CD4-positive, alpha-beta T cell treated with Interleukin-6 for 4 hours (primary cell): ENCODE measurements at regions not wholly inside any gene's neighbourhood (a gene's known extent, or its start where the extent isn't known, plus 50 kb on each side); places are given as distances from the start of the nearest gene placed in this dataset.
"Not testable (repeated sequence)": the region's sequence is repeated elsewhere in the genome, so short reads cannot be mapped to it uniquely, and the experiment has no call there.

Source experiments
- DNase-seq: peaks from one replicate; pipeline ENCODE4 v3.0.0-alpha.2; 2020; ENCODE audit warnings: mixed read lengths

DNA sequence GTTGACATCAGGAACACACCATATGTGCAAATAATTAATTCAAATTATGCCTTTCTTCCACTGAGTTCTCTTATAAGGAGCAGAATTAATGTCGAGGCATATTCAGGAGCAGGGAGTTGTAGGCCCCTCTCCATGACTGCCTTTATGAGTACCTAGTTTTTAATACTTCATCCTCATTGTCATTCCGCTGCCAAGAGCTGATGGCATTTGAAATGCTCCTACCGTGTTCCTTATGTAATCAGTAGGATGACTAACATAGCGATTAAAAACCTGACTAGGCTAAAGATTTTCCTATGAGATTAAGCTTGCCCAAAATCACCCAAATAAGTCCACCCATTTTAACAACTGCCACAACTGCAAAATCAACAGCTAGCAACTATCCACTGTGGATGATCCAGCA is 220.6 kb downstream of the DHX15 start:
- no peak for DNase-seq

GRCh38 chr4:24352112-24352511 is 232.2 kb downstream of the DHX15 start:
- no peak for DNase-seq

DNA sequence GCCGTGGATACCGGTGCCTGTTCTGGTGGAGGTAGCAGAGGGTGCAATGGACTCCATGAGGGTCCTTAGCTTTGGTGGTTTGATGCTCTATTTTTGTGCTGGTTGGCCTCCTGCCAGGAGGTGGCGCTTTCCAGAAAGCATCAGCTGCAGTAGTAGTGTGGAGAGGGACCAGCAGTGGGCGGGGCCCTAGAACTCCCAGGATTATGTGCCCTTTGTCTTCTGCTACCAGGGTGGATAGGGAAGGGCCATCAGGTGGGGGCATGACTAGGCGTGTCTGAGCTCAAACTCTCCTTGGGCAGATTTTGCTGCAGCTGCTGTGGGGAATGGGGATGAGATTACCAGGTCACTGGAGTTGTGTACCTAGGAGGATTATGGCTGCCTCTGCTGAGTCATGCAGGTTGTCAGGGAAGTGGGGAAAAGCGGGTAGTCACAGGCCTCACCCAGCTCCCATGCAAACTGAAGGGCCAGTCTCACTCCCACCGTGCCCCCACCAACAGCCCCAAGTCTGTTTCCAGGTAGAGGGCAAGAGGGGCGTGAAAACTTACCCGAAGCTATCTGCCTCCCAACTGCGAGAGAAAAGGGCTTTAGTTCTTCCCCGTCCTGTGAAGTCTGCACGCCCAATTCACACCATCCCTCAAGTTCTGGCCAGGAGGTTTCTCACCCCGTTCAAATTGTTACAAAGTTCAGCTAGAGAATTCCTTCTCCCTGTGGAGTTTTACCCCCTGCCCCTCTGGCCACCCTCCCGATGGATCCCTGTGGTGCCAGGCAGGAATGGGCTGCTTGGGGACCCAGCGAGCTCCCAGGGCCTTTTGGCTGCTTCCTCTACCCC is 235.0 kb downstream of the DHX15 start:
- not testable (repeated sequence) for DNase-seq

DNA sequence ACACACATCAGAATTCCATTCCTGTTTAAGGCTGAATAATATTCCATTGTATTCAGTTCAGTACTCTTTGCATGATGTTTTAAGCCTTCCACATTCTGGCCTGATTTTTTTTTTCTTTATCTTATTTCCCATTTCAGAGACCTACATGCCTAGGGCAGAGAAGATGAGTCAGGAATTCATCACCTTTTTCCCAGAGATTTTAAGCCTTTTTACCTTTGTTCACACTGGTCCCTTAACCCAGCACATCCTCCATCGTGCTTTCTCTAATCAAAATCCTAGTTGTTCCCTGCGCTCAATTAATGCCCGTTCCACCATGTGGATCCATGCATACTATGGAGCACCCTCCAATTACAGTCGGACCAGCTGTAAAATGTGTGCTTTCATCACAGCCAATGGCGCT is 245.1 kb downstream of the DHX15 start:
- DNase-seq = no peak

GRCh38 chr4:24337451-24338190 is 246.7 kb downstream of the DHX15 start:
- no peak for DNase-seq

GRCh38 chr4:24335616-24336015 is 248.7 kb downstream of the DHX15 start:
- DNase-seq = no peak

DNA sequence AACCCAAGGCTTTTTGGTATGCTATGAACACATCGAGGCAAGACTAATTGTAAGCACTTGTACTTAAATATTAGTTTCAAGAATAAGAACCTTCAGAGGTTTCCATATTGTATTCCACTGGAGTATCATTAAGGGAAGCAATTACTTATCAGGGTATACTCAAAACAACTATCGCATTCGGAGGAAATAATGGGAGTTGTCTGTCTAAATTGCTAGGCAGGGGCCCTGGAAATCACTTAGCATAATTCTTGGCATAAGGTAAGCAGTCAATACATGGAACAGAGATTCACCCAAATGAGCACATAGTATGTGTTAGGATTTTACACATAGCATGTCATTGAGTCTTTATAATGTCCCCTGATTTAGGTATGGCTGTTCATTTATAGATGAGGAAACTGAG is 249.4 kb downstream of the DHX15 start:
- no peak for DNase-seq

DNA sequence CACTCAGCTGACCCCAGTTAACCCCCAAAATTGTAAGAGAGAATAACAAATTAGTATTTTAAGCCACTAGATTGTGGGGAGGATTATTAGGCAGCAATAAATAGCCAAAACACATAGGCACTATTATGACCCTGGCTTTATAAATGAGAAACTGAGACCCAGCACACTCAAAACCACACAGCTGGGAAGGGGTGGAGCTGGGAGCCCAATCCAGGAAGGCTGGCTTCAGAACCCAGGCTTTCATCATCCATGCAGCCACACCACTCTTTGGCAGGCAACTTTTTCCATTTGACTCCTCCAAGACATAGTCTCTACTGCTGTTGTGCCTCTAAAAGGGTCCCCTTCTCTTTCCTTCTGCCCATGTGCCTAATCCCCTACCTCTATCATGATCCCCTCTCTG is 253.8 kb downstream of the DHX15 start:
- DNase-seq = no peak

DNA sequence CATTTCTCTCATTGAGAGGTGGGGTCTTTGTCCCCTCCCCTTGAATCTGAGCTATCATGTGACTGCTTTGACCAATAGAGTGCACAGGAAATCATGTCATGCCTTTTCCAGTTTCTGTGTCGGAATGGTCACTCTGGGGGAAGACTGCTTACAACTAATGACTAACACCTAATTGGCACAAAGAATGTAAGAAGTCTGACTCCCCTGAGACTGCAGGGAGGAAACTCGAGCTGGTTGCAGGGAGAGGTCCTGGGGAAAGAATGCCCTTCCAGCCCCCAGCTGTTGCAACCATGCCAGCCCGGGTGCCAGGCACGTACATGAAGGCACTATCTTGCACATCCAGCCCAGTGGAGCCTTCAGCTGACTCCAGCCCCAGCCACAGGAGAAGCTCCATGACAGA is 254.2 kb downstream of the DHX15 start:
- no peak for DNase-seq

DNA sequence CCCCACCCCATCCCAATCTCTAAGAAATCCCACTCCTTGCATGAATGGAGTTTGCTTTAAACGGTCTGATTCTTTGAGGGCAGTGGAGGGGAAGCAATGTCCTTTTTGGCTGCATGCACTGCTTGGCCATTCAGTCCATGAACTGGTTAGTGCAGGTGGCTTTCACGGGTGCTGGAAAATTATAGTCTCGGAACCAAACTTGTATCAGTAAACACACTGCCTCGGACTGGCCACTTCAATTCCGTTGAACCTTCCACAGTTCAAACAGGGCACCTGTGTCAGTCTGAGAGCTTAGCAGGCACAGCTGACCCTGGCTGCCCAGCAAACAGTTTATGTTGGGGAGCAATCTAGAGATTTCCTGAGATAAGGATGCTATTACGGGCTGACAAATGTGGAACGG is 255.6 kb downstream of the DHX15 start:
- DNase-seq = no peak

- no peak for DNase-seq
Observed at GRCh38 chr4:24328310-24328709, 256.0 kb downstream of the DHX15 start.

DNA sequence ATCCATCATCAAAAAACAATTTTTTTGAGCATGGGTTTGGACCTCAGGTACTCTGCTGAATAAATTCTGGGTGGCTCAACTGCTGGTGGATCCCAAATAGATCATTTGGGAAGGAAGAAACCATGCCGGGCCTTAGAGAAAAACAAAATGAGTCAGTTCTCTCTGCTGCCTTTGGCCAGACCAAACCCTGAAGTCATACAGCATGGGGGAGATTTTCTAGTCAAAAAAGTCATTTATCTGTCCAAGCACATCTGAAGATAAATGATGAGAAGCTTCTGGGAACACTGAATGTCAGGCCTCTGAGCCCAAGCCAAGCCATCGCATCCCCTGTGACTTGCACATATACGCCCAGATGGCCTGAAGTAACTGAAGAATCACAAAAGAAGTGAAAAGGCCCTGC is 261.4 kb downstream of the DHX15 start:
- no peak for DNase-seq

- no peak for DNase-seq
Observed at GRCh38 chr4:24322511-24322910, 261.8 kb downstream of the DHX15 start.

GRCh38 chr4:24321616-24322015 is 262.7 kb downstream of the DHX15 start:
- no peak for DNase-seq

DNA sequence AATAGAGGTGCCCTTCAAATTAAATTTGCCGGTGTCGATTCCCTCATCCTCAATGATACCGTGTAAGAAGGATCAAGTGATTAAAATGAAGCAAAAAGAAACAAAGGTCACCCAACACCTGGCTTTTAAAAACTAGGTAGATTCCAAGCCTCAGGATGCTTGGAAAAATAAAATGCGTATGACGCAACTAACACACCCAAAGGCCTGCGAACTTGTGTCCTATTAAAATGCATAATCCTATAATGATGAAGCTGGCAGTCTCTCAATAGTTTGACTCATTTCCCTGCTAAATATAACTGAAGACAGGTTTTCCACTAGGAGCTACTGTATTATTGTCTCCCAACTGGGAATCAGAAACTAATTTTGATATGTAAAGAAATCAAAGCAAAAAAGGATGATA is 263.2 kb downstream of the DHX15 start:
- no peak for DNase-seq

DNA sequence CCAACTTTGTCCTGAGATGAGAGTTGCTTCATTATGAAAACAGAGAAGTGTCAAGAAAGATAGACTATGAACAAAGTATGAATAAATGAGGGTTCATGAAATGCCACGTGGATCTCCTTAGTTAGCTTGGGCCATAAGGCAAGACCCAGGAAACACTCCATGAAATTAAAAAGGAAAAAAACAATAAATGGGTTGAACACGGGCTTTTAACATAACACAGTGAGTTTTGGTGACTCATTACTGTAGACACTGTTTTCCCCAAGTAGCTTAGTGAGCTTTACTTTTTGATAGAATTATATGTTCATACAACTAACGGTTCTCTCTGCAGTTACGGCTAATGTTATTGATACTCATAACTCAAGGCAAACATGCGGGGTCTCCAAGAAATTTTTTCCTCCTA is 265.0 kb downstream of the DHX15 start:
- DNase-seq = no peak

DNA sequence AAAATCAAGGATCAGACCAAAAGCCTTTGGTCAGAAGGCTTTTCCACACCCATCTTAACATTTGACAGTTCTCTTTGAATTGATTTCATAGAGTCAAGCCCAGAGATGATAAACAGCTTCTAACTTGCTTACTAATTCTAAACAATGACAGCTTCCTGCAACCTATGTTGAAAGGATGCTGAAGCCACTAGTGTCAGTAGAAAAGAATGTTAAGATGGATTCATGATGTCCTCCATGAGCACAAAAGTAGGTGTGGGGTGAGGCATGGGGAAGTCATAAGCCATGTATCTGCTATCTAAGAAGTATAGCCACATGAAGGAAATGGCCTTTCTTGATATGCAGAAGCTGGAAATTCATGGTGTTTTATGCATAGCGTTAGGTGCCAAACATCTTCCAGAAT is 269.3 kb downstream of the DHX15 start:
- no peak for DNase-seq

- no peak for DNase-seq
Observed at GRCh38 chr4:24312261-24312913, 272.0 kb downstream of the DHX15 start.

DNA sequence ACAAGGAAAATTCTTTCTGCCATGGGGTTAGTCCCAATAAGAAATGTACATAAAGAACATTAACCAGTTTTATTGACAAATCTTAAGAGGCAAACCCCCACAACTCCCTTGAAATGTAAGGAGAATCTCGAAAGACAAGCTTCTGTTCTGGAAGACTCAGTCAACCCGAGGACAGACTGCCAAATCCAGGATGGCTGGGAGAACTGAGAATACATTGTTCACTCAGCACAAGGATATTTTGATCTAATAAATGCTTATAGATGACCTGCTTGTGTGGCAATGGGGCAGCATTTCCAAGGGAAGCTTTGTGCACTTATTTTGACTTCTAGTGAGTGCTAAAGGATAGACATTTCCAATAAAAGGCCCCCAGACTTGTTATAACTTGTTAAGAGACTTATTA is 280.4 kb downstream of the DHX15 start:
- DNase-seq = no peak

DNA sequence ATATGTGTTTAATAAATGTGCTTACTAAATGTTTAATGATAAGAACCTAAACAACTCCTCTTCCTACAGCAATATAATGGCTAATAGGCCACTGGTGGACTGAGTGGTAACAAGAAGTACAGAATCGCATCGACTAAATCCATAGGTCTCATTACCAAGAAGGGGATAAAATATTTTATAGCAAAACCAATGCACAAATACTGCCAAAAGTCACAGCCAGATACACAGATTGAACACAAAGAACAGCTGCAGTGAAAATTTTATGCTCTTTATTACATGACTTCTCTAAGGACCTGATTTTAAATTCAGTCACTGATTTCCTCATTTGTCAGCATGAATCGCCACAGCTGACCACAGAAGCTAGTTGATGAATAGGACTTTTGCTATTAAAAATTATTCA is 285.4 kb downstream of the DHX15 start:
- no peak for DNase-seq

GRCh38 chr4:24287096-24287495 is 297.3 kb downstream of the DHX15 start:
- no peak for DNase-seq

GRCh38 chr4:24285759-24286158 is 298.6 kb downstream of the DHX15 start:
- no peak for DNase-seq

DNA sequence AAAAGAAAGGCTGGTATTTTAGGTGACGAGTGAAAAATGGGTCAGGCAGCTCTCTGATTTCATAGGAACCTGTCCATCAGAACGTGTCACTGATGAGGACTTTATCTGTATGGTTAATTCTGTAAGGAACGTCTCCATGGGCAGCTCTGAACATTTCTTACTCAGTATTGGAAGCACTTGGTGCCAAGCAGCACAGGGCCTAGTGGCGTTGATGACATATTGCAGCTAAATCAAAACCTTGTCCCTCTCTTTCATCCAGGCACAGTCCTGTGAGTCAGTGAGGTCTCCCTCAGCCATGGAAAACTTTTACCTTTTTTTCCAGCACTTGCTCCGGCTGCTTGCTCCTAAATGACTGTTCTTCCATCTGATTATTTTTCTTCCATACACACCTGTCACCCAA is 301.9 kb downstream of the DHX15 start:
- no peak for DNase-seq

- DNase-seq = no peak
Observed at GRCh38 chr4:24279911-24280375, 304.4 kb downstream of the DHX15 start.
